ENCODE measurements at regions not wholly inside any gene's neighbourhood (a gene's known extent, or its start where the extent isn't known, plus 50 kb on each side); places are given as distances from the start of the nearest gene placed in this dataset.

DNA sequence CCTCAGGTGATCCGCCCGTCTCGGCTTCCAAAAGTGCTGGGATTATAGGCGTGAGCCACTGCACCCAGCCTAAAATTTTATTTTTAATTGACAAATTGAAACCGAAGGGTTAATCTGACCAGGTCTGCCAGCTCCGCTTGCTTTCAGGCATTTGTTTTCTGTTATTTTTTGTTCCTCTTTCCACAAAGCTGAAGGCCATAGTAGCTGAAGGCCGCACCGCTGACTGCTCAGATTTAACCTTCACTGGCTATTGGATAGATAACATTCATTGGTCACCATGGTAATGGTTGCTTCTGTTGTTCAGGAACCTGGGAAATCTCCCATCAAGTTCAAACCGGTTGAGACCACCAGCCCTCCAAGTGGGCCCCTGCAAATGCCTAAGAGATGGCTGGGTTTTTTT is 124.5 kb upstream of the USP29 start:
- ATAC-seq (no peak), FAIRE-seq (no peak), DNase-seq (ENCODE audit: extremely low read depth in 1 of 4, low spot score in 3 of 4) (no peak)
- ChIA-PET POLR2A (interaction anchor here (0.7 kb wide), 1 partner anchor 326 kb away, joined by 3 read pairs; no protein-coding TSS in a partner anchor), CTCF (ENCODE audit: low intra/inter-chr PET ratio) (no interaction called here)
- Histone ChIP-seq H3K4me1 (replicated peaks in 1 of 2; ENCODE audit: control insufficient read depth in 2 of 2, insufficient read depth in 2 of 2, low read length in 2 of 2) (no peaks in the 10 kb centered on the region), H3K36me3 (ENCODE audit: control insufficient read depth, insufficient read depth, low read length) (no peaks in the 10 kb centered on the region), H3K27me3 (ENCODE audit: control insufficient read depth in 2 of 2, insufficient read depth in 2 of 2, low read length in 2 of 2) (no peaks in the 10 kb centered on the region; a peak in 1 of 5 replicates), H3K79me2 (ENCODE audit: control insufficient read depth, insufficient read depth, low read length) (no peaks in the 10 kb centered on the region), H3K4me3 (no peak overlapping the region), H2AFZ (ENCODE audit: low read depth, low read length) (no peak overlapping the region), H4K20me1 (replicated peaks; ENCODE audit: control insufficient read depth, insufficient read depth, low read length) (no peaks in the 10 kb centered on the region), H3K4me2 (ENCODE audit: insufficient read depth, low read length) (no peak overlapping the region), H3K27ac (ENCODE audit: extremely low read depth, low read depth, low read length) (no peak overlapping the region), H3K9ac (ENCODE audit: insufficient read depth in 1 of 2, low read depth in 2 of 2, low read length in 2 of 2) (no peak overlapping the region), H3K9me3 (replicated peaks; ENCODE audit: control insufficient read depth, insufficient read depth, low read depth, low read length) (no peaks in the 10 kb centered on the region), H3K9me1 (ENCODE audit: control insufficient read depth, insufficient read depth, low read length) (no peaks in the 10 kb centered on the region)
- intact Hi-C loops (cut with micrococcal nuclease), result no loop called here
- no TSS peak for BruUV-seq (replicated peaks)
- TF ChIP-seq MTA2 (IDR thresholded peaks at IDR 0.05; ENCODE audit: low read depth), result no peak
- no peak for TF ChIP-seq FOXJ3 (CRISPR knock-in tag; IDR thresholded peaks at IDR 0.05)
- TF ChIP-seq ZNF766 (CRISPR knock-in tag; conservative IDR thresholded peaks at IDR 0.05), result no peak
- no peak for TF ChIP-seq SMARCC2 (IDR thresholded peaks at IDR 0.05; ENCODE audit: low read depth)
- no peak for TF ChIP-seq IRF2 (CRISPR knock-in tag; IDR thresholded peaks at IDR 0.05)
- TF ChIP-seq C11orf30 (IDR thresholded peaks at IDR 0.05; ENCODE audit: low read depth), result no peak
- no peak for TF ChIP-seq ZZZ3 (IDR thresholded peaks at IDR 0.05)
- TF ChIP-seq TAF1 (IDR thresholded peaks at IDR 0.05; ENCODE audit: control insufficient read depth, extremely low read depth, insufficient read depth, low read length, severe bottlenecking), result no peak
- no peak for TF ChIP-seq ZNF431 (CRISPR knock-in tag; IDR thresholded peaks at IDR 0.05)
- TF ChIP-seq, protein P1, sequence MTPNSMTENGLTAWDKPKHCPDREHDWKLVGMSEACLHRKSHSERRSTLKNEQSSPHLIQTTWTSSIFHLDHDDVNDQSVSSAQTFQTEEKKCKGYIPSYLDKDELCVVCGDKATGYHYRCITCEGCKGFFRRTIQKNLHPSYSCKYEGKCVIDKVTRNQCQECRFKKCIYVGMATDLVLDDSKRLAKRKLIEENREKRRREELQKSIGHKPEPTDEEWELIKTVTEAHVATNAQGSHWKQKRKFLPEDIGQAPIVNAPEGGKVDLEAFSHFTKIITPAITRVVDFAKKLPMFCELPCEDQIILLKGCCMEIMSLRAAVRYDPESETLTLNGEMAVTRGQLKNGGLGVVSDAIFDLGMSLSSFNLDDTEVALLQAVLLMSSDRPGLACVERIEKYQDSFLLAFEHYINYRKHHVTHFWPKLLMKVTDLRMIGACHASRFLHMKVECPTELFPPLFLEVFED (CRISPR knock-in tag; conservative IDR thresholded peaks at IDR 0.05), result no peak
- TF ChIP-seq ARID3B (CRISPR knock-in tag; IDR thresholded peaks at IDR 0.05; ENCODE audit: borderline replicate concordance), result no peak
- in situ Hi-C loops (cut with MboI), result no loop called here
- WGBS (ENCODE audit: insufficient coverage, low coverage, missing lambda C conversion rate), result 0% methylated on average over 6 of the region's 9 CpGs

All from K562 (cell line).